WTC11 (cell line): ENCODE measurements at regions not wholly inside any gene's neighbourhood (a gene's known extent, or its start where the extent isn't known, plus 50 kb on each side); places are given as distances from the start of the nearest gene placed in this dataset.

Source experiments
- ATAC-seq: fragments of 200-7000 bp; cut with Tn5 transposase; 2 replicates; pipeline ENCODE4 v1.10.0; 2021; ENCODE audit warnings: mild to moderate bottlenecking, moderate library complexity
- CTCF ChIA-PET: fragments of 300-600 bp; sonication (Branson Sonifier 250); formaldehyde crosslinking; loops from one replicate; lab custom pipeline; 2021; ENCODE audit warnings: antibody characterized with exemption; lab: Charles Lee
- POLR2A ChIA-PET: fragments of 350-600 bp; sonication (Branson Sonifier 250); formaldehyde crosslinking; loops from one replicate; lab custom pipeline; 2021; ENCODE audit warnings: antibody characterized with exemption; lab: Charles Lee
- DNase-seq: peaks from one replicate; pipeline ENCODE4 v3.0.0; 2021; ENCODE audit warnings: low spot score
- H3K27ac Mint-ChIP-seq: 2 replicates; pipeline ENCODE4 v1.8.0; 2021; ENCODE audit warnings: mixed read lengths
- H3K27me3 Mint-ChIP-seq: 2 replicates; pipeline ENCODE4 v1.8.0; 2021; ENCODE audit warnings: low read depth, mild to moderate bottlenecking, moderate library complexity, mixed read lengths
- H3K36me3 Mint-ChIP-seq: 2 replicates; pipeline ENCODE4 v1.8.0; 2021; ENCODE audit warnings: mixed read lengths
- H3K4me1 Mint-ChIP-seq: 2 replicates; pipeline ENCODE4 v1.8.0; 2022; ENCODE audit warnings: mixed read lengths
- H3K4me3 Mint-ChIP-seq: 2 replicates; pipeline ENCODE4 v1.8.0; 2021; ENCODE audit warnings: mild to moderate bottlenecking, moderate library complexity, mixed read lengths
- H3K9me3 Mint-ChIP-seq: 2 replicates; pipeline ENCODE4 v1.8.0; 2021; ENCODE audit warnings: mixed read lengths
- ATF1 ChIP-seq: sonication (generic); formaldehyde crosslinking; IDR thresholded peaks from 2 replicates; pipeline ENCODE4 v1.8.1; 2023; ENCODE audit warnings: mild to moderate bottlenecking, moderate library complexity, missing genetic modification reagents
- CTCF ChIP-seq: fragments of 200-600 bp; IDR thresholded peaks from 2 replicates; pipeline ENCODE4 v1.8.0; 2022; ENCODE audit warnings: antibody characterized with exemption
- E2F4 ChIP-seq: sonication (generic); formaldehyde crosslinking; IDR thresholded peaks from 2 replicates; pipeline ENCODE4 v1.8.1; 2022; ENCODE audit warnings: low read depth, mild to moderate bottlenecking, moderate library complexity, missing genetic modification reagents, borderline replicate concordance
- ELF4 ChIP-seq: sonication (generic); formaldehyde crosslinking; IDR thresholded peaks from 2 replicates; pipeline ENCODE4 v1.8.1; 2022; ENCODE audit warnings: low read depth, mild to moderate bottlenecking, moderate library complexity, missing genetic modification reagents
- ERG ChIP-seq: fragments of 250-450 bp; sonication (Bioruptor Pico); IDR thresholded peaks from 2 replicates; pipeline ENCODE4 v1.8.0; 2021; ENCODE audit warnings: mild to moderate bottlenecking
- ESRRA ChIP-seq: sonication (generic); formaldehyde crosslinking; IDR thresholded peaks from 2 replicates; pipeline ENCODE4 v1.8.1; 2022; ENCODE audit warnings: mild to moderate bottlenecking, missing genetic modification reagents, borderline replicate concordance
- FOXP1 ChIP-seq: sonication (generic); formaldehyde crosslinking; IDR thresholded peaks from 2 replicates; pipeline ENCODE4 v1.8.0; 2022; ENCODE audit warnings: missing genetic modification reagents, mild to moderate bottlenecking, moderate library complexity, borderline replicate concordance
- GABPB1 ChIP-seq: sonication (generic); formaldehyde crosslinking; IDR thresholded peaks from 2 replicates; pipeline ENCODE4 v1.8.1; 2023; ENCODE audit warnings: mild to moderate bottlenecking, missing genetic modification reagents
- MLX ChIP-seq: sonication (generic); formaldehyde crosslinking; IDR thresholded peaks from 2 replicates; pipeline ENCODE4 v1.8.1; 2023; ENCODE audit warnings: mild to moderate bottlenecking, missing genetic modification reagents, moderate library complexity
- MXD4 ChIP-seq: fragments of 250-450 bp; sonication (Bioruptor Pico); IDR thresholded peaks from 2 replicates; pipeline ENCODE4 v1.8.0; 2021; ENCODE audit warnings: mild to moderate bottlenecking, moderate library complexity, borderline replicate concordance
- NFE2L1 ChIP-seq: sonication (generic); formaldehyde crosslinking; IDR thresholded peaks from 2 replicates; pipeline ENCODE4 v1.8.1; 2023; ENCODE audit warnings: missing genetic modification reagents
- PRDM15 ChIP-seq: sonication (generic); formaldehyde crosslinking; IDR thresholded peaks from 2 replicates; pipeline ENCODE4 v1.8.0; 2022; ENCODE audit warnings: missing genetic modification reagents
- SOX15 ChIP-seq: fragments of 250-450 bp; sonication (Bioruptor Pico); IDR thresholded peaks from 2 replicates; pipeline ENCODE4 v1.9.0; 2021; ENCODE audit warnings: mild to moderate bottlenecking
- SP1 ChIP-seq: sonication (generic); formaldehyde crosslinking; conservative IDR thresholded peaks from 2 replicates; pipeline ENCODE4 v1.8.1; 2022; ENCODE audit warnings: missing genetic modification reagents
- ZMAT4 ChIP-seq: fragments of 250-450 bp; sonication (Bioruptor Pico); IDR thresholded peaks from 2 replicates; pipeline ENCODE4 v1.9.0; 2021; ENCODE audit warnings: mild to moderate bottlenecking
- ZNF232 ChIP-seq: sonication (generic); formaldehyde crosslinking; IDR thresholded peaks from 2 replicates; pipeline ENCODE4 v1.8.0; 2022; ENCODE audit warnings: mild to moderate bottlenecking, missing genetic modification reagents
- ZNF416 ChIP-seq: fragments of 250-450 bp; sonication (Bioruptor Pico); IDR thresholded peaks from 2 replicates; pipeline ENCODE4 v1.9.0; 2021; ENCODE audit warnings: mild to moderate bottlenecking, inconsistent platforms
- ZNF423 ChIP-seq: fragments of 250-450 bp; sonication (Bioruptor Pico); IDR thresholded peaks from 2 replicates; pipeline ENCODE4 v2.1.2; 2022; ENCODE audit warnings: mild to moderate bottlenecking, moderate library complexity

- Mint-ChIP-seq H3K9me3 (peaks cover 52% of the 10 kb centered on the region), H3K27me3 (peaks cover 4% of the 10 kb centered on the region; the same call in 1 of the 2 replicates), H3K4me3 (no peak overlapping the region), H3K36me3 (peaks cover 75% of the 10 kb centered on the region), H3K4me1 (peaks cover 14% of the 10 kb centered on the region), H3K27ac (no peak overlapping the region)
- TF ChIP-seq NFE2L1 (CRISPR knock-in tag) = no peak
- DNase-seq = no peak
- ATAC-seq = no peak
- ChIA-PET POLR2A (no interaction called here), CTCF (no interaction called here)
These were observed 1016.7 kb upstream of the PCDH10 start for GRCh38 chr4:132132433-132132832.

GRCh38 chr4:132169660-132170059 lies 979.4 kb upstream of the PCDH10 start:
- H3K36me3 Mint-ChIP-seq = peaks cover 14% of the 10 kb centered on the region; the same call in 1 of the 2 replicates
- no peak overlapping the region for H3K4me3 Mint-ChIP-seq
- ATAC-seq (peak; percentile 24; the same call in 1 of the 2 replicates), DNase-seq (no peak)
- ChIA-PET POLR2A (no interaction called here), CTCF (no interaction called here)
- H3K27ac Mint-ChIP-seq = no peak overlapping the region
- no peaks in the 10 kb centered on the region for H3K4me1 Mint-ChIP-seq
- H3K27me3 Mint-ChIP-seq = no peaks in the 10 kb centered on the region
- TF ChIP-seq PRDM15 (CRISPR knock-in tag) = no peak
- TF ChIP-seq SP1 = no peak
- TF ChIP-seq ZNF423 = no peak
- TF ChIP-seq E2F4 = no peak
- TF ChIP-seq ESRRA (CRISPR knock-in tag) = no peak
- peaks cover 31% of the 10 kb centered on the region for H3K9me3 Mint-ChIP-seq

GRCh38 chr4:132180020-132180427 lies 969.1 kb upstream of the PCDH10 start:
- ATAC-seq (no peak), DNase-seq (no peak)
- POLR2A ChIA-PET = no interaction called here
- Mint-ChIP-seq H3K27me3 (no peaks in the 10 kb centered on the region), H3K36me3 (peaks cover 12% of the 10 kb centered on the region)
- TF ChIP-seq ELF4 (no peak), FOXP1 (CRISPR knock-in tag) (no peak), ZNF232 (CRISPR knock-in tag) (no peak), ZMAT4 (CRISPR knock-in tag) (no peak), ZNF416 (CRISPR knock-in tag) (no peak), SOX15 (CRISPR knock-in tag) (no peak), ATF1 (CRISPR knock-in tag) (no peak), CTCF (no peak), GABPB1 (CRISPR knock-in tag) (no peak), ERG (CRISPR knock-in tag) (no peak), MXD4 (CRISPR knock-in tag) (no peak), MLX (no peak)
- TF ChIP-seq, all 79 proteins: peak for 0
- CTCF ChIA-PET = no interaction called here
- Mint-ChIP-seq H3K27ac (no peak overlapping the region), H3K4me3 (no peak overlapping the region), H3K4me1 (no peaks in the 10 kb centered on the region), H3K9me3 (peaks cover 19% of the 10 kb centered on the region)
